ENCODE measurements at regions not wholly inside any gene's neighbourhood (a gene's known extent, or its start where the extent isn't known, plus 50 kb on each side); places are given as distances from the start of the nearest gene placed in this dataset.

DNA sequence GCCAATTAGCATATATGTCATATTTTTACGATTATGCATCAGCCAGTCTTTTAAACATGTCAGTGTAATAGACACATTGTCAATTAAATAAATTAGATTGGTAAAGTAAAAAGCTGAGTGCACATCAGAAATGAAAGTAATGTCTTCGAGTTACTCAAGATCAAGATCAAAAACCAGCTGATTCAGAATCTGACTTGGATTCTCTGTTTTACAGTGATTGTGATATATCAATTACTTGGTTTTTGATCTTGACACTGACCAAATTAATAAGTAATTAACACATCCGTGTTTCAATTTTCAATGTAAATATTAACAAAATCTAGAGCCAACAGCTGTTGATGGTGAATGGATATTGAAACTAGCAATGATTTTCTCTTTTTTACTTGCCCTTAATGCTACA, 311.6 kb downstream of the PDGFC start:
- Histone ChIP-seq H3K9me3 (no peaks in the 10 kb centered on the region), H3K27ac (no peak overlapping the region), H3K36me3 (no peaks in the 10 kb centered on the region), H3K4me1 (no peaks in the 10 kb centered on the region), H3K4me3 (no peak overlapping the region), H3K27me3 (no peaks in the 10 kb centered on the region)
- DNase-seq (ENCODE audit: low spot score in 2 of 2): no peak
- 86 to 93% methylated on average over 3 of the region's 3 CpGs for WGBS, 2 donors
- TF ChIP-seq EP300 (IDR thresholded peaks at IDR 0.05) (no peak), POLR2A (IDR thresholded peaks at IDR 0.05) (no peak)
- TF ChIP-seq, protein P1, sequence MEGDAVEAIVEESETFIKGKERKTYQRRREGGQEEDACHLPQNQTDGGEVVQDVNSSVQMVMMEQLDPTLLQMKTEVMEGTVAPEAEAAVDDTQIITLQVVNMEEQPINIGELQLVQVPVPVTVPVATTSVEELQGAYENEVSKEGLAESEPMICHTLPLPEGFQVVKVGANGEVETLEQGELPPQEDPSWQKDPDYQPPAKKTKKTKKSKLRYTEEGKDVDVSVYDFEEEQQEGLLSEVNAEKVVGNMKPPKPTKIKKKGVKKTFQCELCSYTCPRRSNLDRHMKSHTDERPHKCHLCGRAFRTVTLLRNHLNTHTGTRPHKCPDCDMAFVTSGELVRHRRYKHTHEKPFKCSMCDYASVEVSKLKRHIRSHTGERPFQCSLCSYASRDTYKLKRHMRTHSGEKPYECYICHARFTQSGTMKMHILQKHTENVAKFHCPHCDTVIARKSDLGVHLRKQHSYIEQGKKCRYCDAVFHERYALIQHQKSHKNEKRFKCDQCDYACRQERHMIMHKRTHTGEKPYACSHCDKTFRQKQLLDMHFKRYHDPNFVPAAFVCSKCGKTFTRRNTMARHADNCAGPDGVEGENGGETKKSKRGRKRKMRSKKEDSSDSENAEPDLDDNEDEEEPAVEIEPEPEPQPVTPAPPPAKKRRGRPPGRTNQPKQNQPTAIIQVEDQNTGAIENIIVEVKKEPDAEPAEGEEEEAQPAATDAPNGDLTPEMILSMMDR (IDR thresholded peaks at IDR 0.05): no peak

DNA sequence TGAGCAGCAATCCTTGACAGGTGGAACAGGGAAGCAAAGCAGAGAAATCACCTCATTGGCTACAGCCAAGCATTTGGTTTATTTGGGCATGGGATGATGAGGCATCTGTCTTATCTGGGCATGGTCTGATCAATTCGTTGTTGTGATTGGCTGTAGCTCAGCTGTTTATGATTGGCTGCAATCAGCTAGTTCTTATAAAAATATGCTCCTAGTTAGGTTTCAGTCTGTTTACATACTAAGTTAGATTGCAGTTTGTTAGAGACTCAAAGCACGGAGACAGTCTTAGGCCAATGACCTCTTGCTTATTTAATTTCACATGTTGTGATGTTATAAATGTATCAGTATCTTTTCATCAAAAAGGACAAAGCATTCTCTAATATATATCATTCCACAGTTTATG, 312.0 kb downstream of the PDGFC start:
- Histone ChIP-seq H3K4me1 (no peaks in the 10 kb centered on the region), H3K36me3 (no peaks in the 10 kb centered on the region), H3K27ac (no peak overlapping the region), H3K9me3 (peaks cover 0 to under 1% (median 0%) of the 10 kb centered on the region in 4 donors), H3K27me3 (no peaks in the 10 kb centered on the region), H3K4me3 (no peak overlapping the region)
- 56% methylated on average over 2 of the region's 2 CpGs for WGBS, 2 donors
- TF ChIP-seq, protein P1 (IDR thresholded peaks at IDR 0.05): no peak
- no peak for TF ChIP-seq POLR2A (IDR thresholded peaks at IDR 0.05)
- no peak for TF ChIP-seq EP300 (IDR thresholded peaks at IDR 0.05)
- no peak for DNase-seq (ENCODE audit: low spot score in 2 of 2)

DNA sequence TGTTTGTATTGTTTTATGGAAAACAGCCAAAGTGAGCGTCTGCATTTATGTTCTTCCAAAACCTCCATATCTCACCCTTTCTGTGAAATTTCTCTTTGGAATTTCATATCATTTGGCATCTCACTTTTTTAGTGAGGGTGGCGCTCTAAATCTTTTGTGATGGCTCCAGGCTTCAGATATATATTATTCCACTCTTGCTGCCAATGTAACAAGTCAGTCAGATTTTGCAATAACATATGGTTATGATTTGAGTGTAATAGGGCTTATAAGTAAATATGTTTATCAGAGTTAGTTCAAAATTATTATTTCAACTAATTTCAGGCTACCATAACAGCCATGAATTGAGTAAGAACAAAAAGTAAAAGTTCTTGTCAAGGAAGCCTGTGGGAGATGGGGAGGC, 314.7 kb downstream of the PDGFC start:
- Histone ChIP-seq H3K9me3 (peaks cover 0 to 6% (median 0%) of the 10 kb centered on the region in 4 donors), H3K27me3 (no peaks in the 10 kb centered on the region), H3K4me3 (no peak overlapping the region), H3K4me1 (no peaks in the 10 kb centered on the region), H3K36me3 (no peaks in the 10 kb centered on the region), H3K27ac (no peak overlapping the region)
- 70 to 79% methylated on average over 2 of the region's 2 CpGs for WGBS, 2 donors
- TF ChIP-seq POLR2A (IDR thresholded peaks at IDR 0.05) (no peak), EP300 (IDR thresholded peaks at IDR 0.05) (no peak)
- TF ChIP-seq, protein P1 (IDR thresholded peaks at IDR 0.05): no peak
- no peak for DNase-seq (ENCODE audit: low spot score in 2 of 2)

DNA sequence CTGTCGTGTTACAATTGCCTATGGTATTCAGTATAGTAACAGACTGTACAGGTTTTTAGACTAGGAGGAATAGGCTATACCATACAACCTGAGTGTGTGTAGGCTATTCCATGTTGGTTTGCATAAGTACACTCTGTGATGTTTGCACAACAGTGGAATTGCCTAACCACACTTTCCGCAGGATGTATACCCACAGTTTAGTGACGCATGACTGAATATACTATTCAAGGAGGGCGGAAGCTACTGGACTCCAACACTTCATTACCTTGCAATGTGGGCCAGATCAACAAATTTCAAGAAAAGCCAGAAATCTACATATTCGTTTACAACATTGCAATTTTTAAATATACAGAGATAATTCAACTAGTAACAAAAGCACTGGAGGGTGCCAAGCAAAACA, 317.2 kb downstream of the PDGFC start:
- no peak overlapping the region for H3K27ac ChIP-seq
- 96 to 97% methylated on average over 5 of the region's 5 CpGs for WGBS, 2 donors
- H3K4me1 ChIP-seq: no peaks in the 10 kb centered on the region
- no peaks in the 10 kb centered on the region for H3K27me3 ChIP-seq
- H3K4me3 ChIP-seq: no peak overlapping the region
- no peaks in the 10 kb centered on the region for H3K36me3 ChIP-seq
- H3K9me3 ChIP-seq: peaks cover 0 to 8% (median 1%) of the 10 kb centered on the region in 4 donors
- DNase-seq (ENCODE audit: low spot score in 2 of 2): no peak
- TF ChIP-seq, protein P1 (IDR thresholded peaks at IDR 0.05): no peak
- TF ChIP-seq POLR2A (IDR thresholded peaks at IDR 0.05) (no peak), EP300 (IDR thresholded peaks at IDR 0.05) (no peak)

DNA sequence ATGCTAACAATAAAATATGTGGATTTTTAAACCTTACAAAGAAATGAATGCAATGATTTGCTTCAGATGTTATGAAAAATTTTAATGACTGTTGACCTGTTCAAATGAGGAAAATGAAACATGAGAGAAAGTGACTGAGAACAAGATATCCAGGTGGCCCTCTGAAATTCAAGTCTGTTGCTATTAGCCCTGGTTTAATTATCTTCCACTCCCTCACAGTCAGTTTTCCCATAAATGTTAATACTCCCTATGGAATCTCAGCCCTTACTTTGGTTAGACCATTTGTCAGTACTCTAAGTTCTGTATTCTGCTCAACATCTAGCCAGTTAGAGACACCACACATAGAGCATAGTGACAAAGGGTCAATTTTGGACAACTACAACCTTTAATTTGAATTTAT, 327.8 kb downstream of the PDGFC start:
- TF ChIP-seq POLR2A (IDR thresholded peaks at IDR 0.05) (no peak), EP300 (IDR thresholded peaks at IDR 0.05) (no peak)
- TF ChIP-seq, protein P1 (IDR thresholded peaks at IDR 0.05): no peak
- Histone ChIP-seq H3K27me3 (no peaks in the 10 kb centered on the region), H3K27ac (no peak overlapping the region), H3K36me3 (no peaks in the 10 kb centered on the region), H3K9me3 (no peaks in the 10 kb centered on the region), H3K4me3 (no peak overlapping the region), H3K4me1 (no peaks in the 10 kb centered on the region)
- DNase-seq (ENCODE audit: low spot score in 2 of 2): no peak
